Adrenal gland (tissue), 9 donors: ENCODE measurements at regions not wholly inside any gene's neighbourhood (a gene's known extent, or its start where the extent isn't known, plus 50 kb on each side); places are given as distances from the start of the nearest gene placed in this dataset.

ENCODE experiments used
- DNase-seq, 7 donors: peaks; one replicate each; pipeline ENCODE4 v3.0.0-alpha.2; 2019 to 2020
- H3K27ac ChIP-seq, 5 donors: fragments of 200-600 bp; sonication (generic) in 4 of 5; 1 replicate in 3 of 5; 2 replicates in 2 of 5; pipeline versions ENCODE4 v1.5.1 to v1.8.0; 2016 to 2020; ENCODE audit warnings: mild to moderate bottlenecking in 1 of 5
- H3K27me3 ChIP-seq: fragments of 200-600 bp; 2 replicates; pipeline ENCODE4 v1.8.0; 2021
- H3K36me3 ChIP-seq, 2 donors: fragments of 200-600 bp; replicated peaks in 1 of 2; 1 replicate in 1 of 2; 2 replicates in 1 of 2; pipeline versions ENCODE4 v1.5.1 to v1.8.0; 2018 to 2022
- H3K4me1 ChIP-seq, 2 donors: fragments of 200-600 bp; replicated peaks in 1 of 2; 1 replicate in 1 of 2; 2 replicates in 1 of 2; pipeline versions ENCODE4 v1.5.1 to v1.8.0; 2018 to 2021
- H3K4me3 ChIP-seq, 4 donors: fragments of 200-600 bp; sonication (generic) in 3 of 4; one replicate each; pipeline ENCODE4 v1.5.1; 2016 to 2018
- H3K9me3 ChIP-seq, 3 donors: fragments of 200-600 bp; sonication (generic) in 1 of 3; replicated peaks in 1 of 3; 1 replicate in 2 of 3; 2 replicates in 1 of 3; pipeline versions ENCODE4 v1.5.1 to v1.8.0; 2016 to 2021
- POLR2A ChIP-seq, 2 donors: fragments of 450-650 bp; IDR thresholded peaks; one replicate each; pipeline ENCODE4 v1.6.1; 2017; ENCODE audit warnings: antibody characterized with exemption in 2 of 2, mild to moderate bottlenecking in 2 of 2, moderate library complexity in 1 of 2
- WGBS, 4 donors: extraction: QIAGEN DNeasy Blood & Tissue Kit in 2 of 4; methylation state at CpG; one replicate each; pipeline versions ENCODE4 v1.1.5 to v1.1.7; 2013 to 2017; 5-methylcytosine and 5-hydroxymethylcytosine counted together
- intact Hi-C, 2 donors: fragments of 100-400 bp; cut with DNase I; formaldehyde crosslinking; loops; one replicate each; pipeline versions ENCODE4 v1.14.1 to v1.15.0; 2022 to 2023
- TF ChIP-seq, protein P1 (sequence below), 6 experiments: fragments of 450-650 bp in 4 of 6; fragments of 200-600 bp in 2 of 6; sonication (generic) in 1 of 6; IDR thresholded peaks; 1 replicate in 5 of 6; 2 replicates in 1 of 6; pipeline versions ENCODE4 v1.5.1 to v1.8.0; 2016 to 2021; ENCODE audit warnings: antibody characterized with exemption in 6 of 6, mild to moderate bottlenecking in 2 of 6, moderate library complexity in 1 of 6
- donor health status: healthy with polysubstance abuse.
- donor health status: Bipolar disorder and iron deficiency.
- donor health status: DM: yes; HTN: yes; CAD: no.
- donor health status: DM: no; HTN: no; CAD: no.
- donor health status: DM: no; HTN: no; CAD: no.

DNA sequence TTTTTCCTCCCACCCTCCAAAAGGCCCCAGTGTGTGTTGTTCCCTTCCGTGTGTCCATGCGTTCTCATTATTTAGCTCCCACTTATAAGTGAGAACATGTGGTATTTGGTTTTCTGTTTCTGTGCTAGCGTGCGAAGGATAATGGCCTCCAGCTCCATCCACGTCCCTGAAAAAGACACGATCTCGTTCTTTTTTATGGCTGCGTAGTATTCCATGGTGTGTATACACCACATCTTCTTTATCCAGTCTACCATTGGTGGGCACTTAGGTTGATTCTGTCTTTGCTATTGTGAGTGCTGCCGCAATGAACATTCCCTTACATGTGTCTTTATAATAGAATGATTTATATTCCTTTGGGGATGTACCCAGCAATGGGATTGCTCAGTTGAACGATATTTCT, 177.8 kb downstream of the ETS2 start:
- no peak for DNase-seq
- H3K27me3 ChIP-seq, result no peaks in the 10 kb centered on the region
- intact Hi-C loops, result no loop called here
- no peaks in the 10 kb centered on the region for H3K9me3 ChIP-seq
- H3K4me1 ChIP-seq, result peaks cover 4 to 44% of the 10 kb centered on the region in 2 donors
- peak overlapping the region in 1 of 5 donors; percentile 75 for H3K27ac ChIP-seq
- no peak for TF ChIP-seq POLR2A (IDR thresholded peaks at IDR 0.05)
- TF ChIP-seq, protein P1, sequence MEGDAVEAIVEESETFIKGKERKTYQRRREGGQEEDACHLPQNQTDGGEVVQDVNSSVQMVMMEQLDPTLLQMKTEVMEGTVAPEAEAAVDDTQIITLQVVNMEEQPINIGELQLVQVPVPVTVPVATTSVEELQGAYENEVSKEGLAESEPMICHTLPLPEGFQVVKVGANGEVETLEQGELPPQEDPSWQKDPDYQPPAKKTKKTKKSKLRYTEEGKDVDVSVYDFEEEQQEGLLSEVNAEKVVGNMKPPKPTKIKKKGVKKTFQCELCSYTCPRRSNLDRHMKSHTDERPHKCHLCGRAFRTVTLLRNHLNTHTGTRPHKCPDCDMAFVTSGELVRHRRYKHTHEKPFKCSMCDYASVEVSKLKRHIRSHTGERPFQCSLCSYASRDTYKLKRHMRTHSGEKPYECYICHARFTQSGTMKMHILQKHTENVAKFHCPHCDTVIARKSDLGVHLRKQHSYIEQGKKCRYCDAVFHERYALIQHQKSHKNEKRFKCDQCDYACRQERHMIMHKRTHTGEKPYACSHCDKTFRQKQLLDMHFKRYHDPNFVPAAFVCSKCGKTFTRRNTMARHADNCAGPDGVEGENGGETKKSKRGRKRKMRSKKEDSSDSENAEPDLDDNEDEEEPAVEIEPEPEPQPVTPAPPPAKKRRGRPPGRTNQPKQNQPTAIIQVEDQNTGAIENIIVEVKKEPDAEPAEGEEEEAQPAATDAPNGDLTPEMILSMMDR (IDR thresholded peaks at IDR 0.05), result no peak
- no peaks in the 10 kb centered on the region for H3K36me3 ChIP-seq
- H3K4me3 ChIP-seq, result no peak overlapping the region
- 73 to 84% (median 77%) methylated on average over 10 of the region's 10 CpGs for WGBS, 4 donors

DNA sequence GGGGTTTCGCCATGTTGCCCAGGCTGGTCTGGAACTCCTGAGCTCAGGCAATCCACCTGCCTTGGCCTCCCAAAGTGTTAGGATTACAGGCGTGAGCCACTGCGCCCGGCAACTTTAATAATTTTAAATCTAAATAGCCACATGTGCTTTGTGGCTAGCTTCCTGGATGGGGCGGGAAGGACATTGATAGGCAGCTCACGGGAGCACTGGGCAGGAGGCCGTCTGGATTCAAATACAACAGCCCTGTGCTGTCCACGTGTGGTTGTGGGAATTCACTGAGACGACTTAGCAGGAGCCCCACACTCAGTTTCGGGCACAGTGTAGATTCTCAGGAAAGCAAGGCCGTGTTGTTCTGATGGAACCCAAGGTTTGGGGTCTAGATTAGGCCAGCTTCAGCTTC, 177.1 kb downstream of the ETS2 start:
- Histone ChIP-seq H3K4me1 (peaks cover 4 to 37% of the 10 kb centered on the region in 2 donors), H3K27ac (no peak overlapping the region), H3K36me3 (no peaks in the 10 kb centered on the region), H3K4me3 (no peak overlapping the region), H3K9me3 (no peaks in the 10 kb centered on the region), H3K27me3 (no peaks in the 10 kb centered on the region)
- DNase-seq, result no peak
- intact Hi-C loops, result no loop called here
- TF ChIP-seq, protein P1 (IDR thresholded peaks at IDR 0.05), result no peak
- TF ChIP-seq POLR2A (IDR thresholded peaks at IDR 0.05), result no peak
- WGBS, 4 donors, result 86 to 94% (median 89%) methylated on average over 10 to 11 of the region's 11 CpGs

DNA sequence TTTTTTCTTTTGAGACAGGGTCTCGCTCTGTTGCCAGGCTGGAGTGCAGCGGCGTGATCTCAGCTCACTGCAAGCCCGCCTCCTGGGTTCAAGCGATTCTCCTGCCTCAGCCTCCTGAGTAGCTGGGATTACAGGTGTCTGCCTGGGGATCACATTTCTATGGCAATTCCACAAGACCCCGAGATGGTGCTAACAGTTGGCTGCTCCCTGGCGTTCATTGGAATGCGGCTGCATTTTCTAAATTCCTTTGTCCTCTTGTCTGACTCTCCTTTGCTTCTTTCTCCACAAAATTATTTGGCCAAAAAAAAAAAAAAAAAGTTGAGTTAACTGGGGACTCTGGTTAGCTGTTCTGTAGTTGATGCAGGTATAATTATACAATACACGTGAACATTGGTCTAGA, 176.4 kb downstream of the ETS2 start:
- no peaks in the 10 kb centered on the region for H3K9me3 ChIP-seq
- no peaks in the 10 kb centered on the region for H3K27me3 ChIP-seq
- intact Hi-C loops, result no loop called here
- H3K27ac ChIP-seq, result no peak overlapping the region
- WGBS, 4 donors, result 50 to 74% (median 61%) methylated on average over 9 of the region's 9 CpGs
- no peak for TF ChIP-seq POLR2A (IDR thresholded peaks at IDR 0.05)
- TF ChIP-seq, protein P1 (IDR thresholded peaks at IDR 0.05), result no peak
- H3K4me3 ChIP-seq, result no peak overlapping the region
- H3K4me1 ChIP-seq, result peaks cover 4 to 31% of the 10 kb centered on the region in 2 donors
- no peaks in the 10 kb centered on the region for H3K36me3 ChIP-seq
- no peak for DNase-seq

DNA sequence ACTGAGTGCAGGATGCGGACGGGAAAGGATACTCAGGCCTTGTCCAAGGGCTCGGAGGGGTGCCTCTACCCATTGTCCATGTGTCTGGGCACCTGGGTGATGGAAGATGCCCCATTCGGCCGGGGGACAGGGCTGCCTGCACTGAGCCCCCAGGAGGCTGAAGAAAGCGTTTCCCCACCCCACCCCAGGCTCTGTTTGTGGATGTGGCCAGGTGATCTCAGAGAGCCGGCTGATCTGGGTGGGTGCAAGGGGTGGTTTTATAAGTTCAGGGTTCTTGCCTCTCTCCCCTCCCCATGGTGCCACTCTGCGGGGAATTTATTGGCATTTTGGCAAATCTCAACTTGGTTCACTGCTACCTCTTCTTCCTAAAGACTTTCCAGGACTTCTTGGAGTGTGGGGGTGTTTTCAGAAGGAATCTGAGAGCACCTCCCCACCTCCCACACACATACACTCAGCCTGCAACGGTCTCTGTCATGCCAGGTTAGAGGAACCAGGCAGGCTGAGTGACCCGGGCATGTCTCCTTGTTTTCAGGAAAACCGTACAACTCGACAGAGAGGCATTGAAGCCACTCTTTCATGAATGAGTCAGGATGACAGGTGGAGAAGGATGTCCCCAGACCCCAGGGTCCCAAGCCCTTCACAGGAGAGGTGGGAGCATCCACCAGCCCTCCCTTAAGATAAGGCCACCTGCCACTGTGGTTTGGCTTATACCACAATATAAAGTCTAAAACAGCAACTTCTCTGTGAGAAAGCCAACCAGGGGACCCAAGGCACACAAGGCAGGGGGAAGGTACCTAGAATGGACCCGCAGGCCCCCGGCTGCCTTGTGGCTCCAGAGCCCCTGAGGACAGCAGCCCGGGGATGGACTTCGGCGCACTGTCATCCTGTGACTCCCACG, 174.9 kb downstream of the ETS2 start:
- TF ChIP-seq POLR2A (IDR thresholded peaks at IDR 0.05), result no peak
- Histone ChIP-seq H3K9me3 (no peaks in the 10 kb centered on the region), H3K4me1 (peaks cover 4 to 18% of the 10 kb centered on the region in 2 donors), H3K4me3 (no peak overlapping the region), H3K36me3 (no peaks in the 10 kb centered on the region), H3K27me3 (no peaks in the 10 kb centered on the region), H3K27ac (no peak overlapping the region)
- intact Hi-C loops, result no loop called here
- 73 to 95% (median 79%) methylated on average over 4 to 18 of the region's 18 CpGs for WGBS, 4 donors
- no peak for DNase-seq
